ENCODE measurements at regions not wholly inside any gene's neighbourhood (a gene's known extent, or its start where the extent isn't known, plus 50 kb on each side); places are given as distances from the start of the nearest gene placed in this dataset.

- no peak overlapping the region for H3K4me3 ChIP-seq
- H3K36me3 ChIP-seq, result no peaks in the 10 kb centered on the region
- no peak for TF ChIP-seq CTCF (IDR thresholded peaks at IDR 0.05)
- intact Hi-C loops (cut with DNase I), result no loop called here
- no peak overlapping the region for H3K27ac ChIP-seq
- no peaks in the 10 kb centered on the region for H3K4me1 ChIP-seq
- H3K27me3 ChIP-seq (ENCODE audit: low read depth), result no peaks in the 10 kb centered on the region
- no peak for ATAC-seq
- DNase-seq, result no peak
- no peaks in the 10 kb centered on the region for H3K9me3 ChIP-seq
These were observed 1064.8 kb downstream of the SUCLG1 start for GRCh38 chr2:83394134-83394904.

- intact Hi-C loops (cut with DNase I), result no loop called here
- H3K27ac ChIP-seq, result no peak overlapping the region
- H3K4me3 ChIP-seq, result no peak overlapping the region
- no peak for ATAC-seq
- no peaks in the 10 kb centered on the region for H3K36me3 ChIP-seq
- no peak for DNase-seq
- no peaks in the 10 kb centered on the region for H3K27me3 ChIP-seq (ENCODE audit: low read depth)
- no peaks in the 10 kb centered on the region for H3K4me1 ChIP-seq
- no peak for TF ChIP-seq CTCF (IDR thresholded peaks at IDR 0.05)
- no peaks in the 10 kb centered on the region for H3K9me3 ChIP-seq
These were observed 1070.3 kb downstream of the SUCLG1 start for GRCh38 chr2:83388804-83389203.

GRCh38 chr2:83386549-83386948 lies 1072.5 kb downstream of the SUCLG1 start:
- DNase-seq, result no peak
- no peak for TF ChIP-seq CTCF (IDR thresholded peaks at IDR 0.05)
- H3K9me3 ChIP-seq, result no peaks in the 10 kb centered on the region
- intact Hi-C loops (cut with DNase I), result no loop called here
- H3K4me3 ChIP-seq, result no peak overlapping the region
- H3K27me3 ChIP-seq (ENCODE audit: low read depth), result no peaks in the 10 kb centered on the region
- no peak for ATAC-seq
- no peaks in the 10 kb centered on the region for H3K4me1 ChIP-seq
- H3K36me3 ChIP-seq, result no peaks in the 10 kb centered on the region
- H3K27ac ChIP-seq, result no peak overlapping the region

- no peak for TF ChIP-seq CTCF (IDR thresholded peaks at IDR 0.05)
- no peaks in the 10 kb centered on the region for H3K4me1 ChIP-seq
- H3K4me3 ChIP-seq, result no peak overlapping the region
- no peaks in the 10 kb centered on the region for H3K9me3 ChIP-seq
- intact Hi-C loops (cut with DNase I), result no loop called here
- no peaks in the 10 kb centered on the region for H3K27me3 ChIP-seq (ENCODE audit: low read depth)
- no peak for DNase-seq
- no peak overlapping the region for H3K27ac ChIP-seq
- H3K36me3 ChIP-seq, result no peaks in the 10 kb centered on the region
- ATAC-seq, result no peak
These were observed 1080.2 kb downstream of the SUCLG1 start for GRCh38 chr2:83378921-83379320.

GRCh38 chr2:83376731-83377130 lies 1082.3 kb downstream of the SUCLG1 start:
- intact Hi-C loops (cut with DNase I), result no loop called here
- Histone ChIP-seq H3K36me3 (no peaks in the 10 kb centered on the region), H3K4me3 (no peak overlapping the region), H3K27me3 (ENCODE audit: low read depth) (no peaks in the 10 kb centered on the region), H3K27ac (no peak overlapping the region), H3K4me1 (no peaks in the 10 kb centered on the region), H3K9me3 (no peaks in the 10 kb centered on the region)
- TF ChIP-seq CTCF (IDR thresholded peaks at IDR 0.05), result no peak
- DNase-seq, result no peak
- ATAC-seq, result no peak
